HEK293 (cell line): ENCODE measurements at regions not wholly inside any gene's neighbourhood (a gene's known extent, or its start where the extent isn't known, plus 50 kb on each side); places are given as distances from the start of the nearest gene placed in this dataset.

Experiments
- CTCF ChIA-PET: fragments of 350-600 bp; formaldehyde crosslinking; extraction: SDS; loops from one replicate; lab custom pipeline; 2021; ENCODE audit warnings: antibody characterized with exemption; lab: Yijun Ruan, JAX
- POLR2A ChIA-PET: fragments of 300-600 bp; formaldehyde crosslinking; extraction: SDS; loops from one replicate; lab custom pipeline; 2020; ENCODE audit warnings: antibody characterized with exemption, inconsistent platforms; lab: Yijun Ruan, JAX
- H3K27ac ChIP-seq: fragments of 200-500 bp; sonication (Bioruptor generic); 2 replicates; pipeline ENCODE4 v1.5.1; 2014; ENCODE audit warnings: low read depth, low read length, control low read depth, inconsistent platforms; ENCODE audit errors: extremely low read depth
- H3K36me3 ChIP-seq, 2 experiments: fragments of 200-500 bp in 1 of 2; sonication (Bioruptor generic) in 1 of 2; 1 replicate in 1 of 2; 2 replicates in 1 of 2; pipeline ENCODE4 v1.5.1; 2014 to 2017; ENCODE audit warnings: inconsistent platforms in 2 of 2, low read length in 2 of 2; ENCODE audit not compliant: control insufficient read depth in 2 of 2, insufficient read depth in 1 of 2
- H3K4me1 ChIP-seq: fragments of 200-500 bp; sonication (Bioruptor generic); 2 replicates; pipeline ENCODE4 v1.5.1; 2014; ENCODE audit warnings: mild to moderate bottlenecking, low read length, inconsistent platforms; ENCODE audit not compliant: control insufficient read depth, insufficient read depth
- H3K4me3 ChIP-seq: 2 replicates; pipeline ENCODE4 v1.5.1; 2011; ENCODE audit warnings: low read depth, mild to moderate bottlenecking, control low read depth, low read length, moderate library complexity
- H3K9me3 ChIP-seq: fragments of 200-500 bp; sonication (Bioruptor generic); 2 replicates; pipeline ENCODE4 v1.5.1; 2014; ENCODE audit warnings: low read depth, low read length, inconsistent platforms; ENCODE audit not compliant: control insufficient read depth, insufficient read depth
- GLI2 ChIP-seq: fragments of 450-650 bp; formaldehyde crosslinking; IDR thresholded peaks from 2 replicates; pipeline ENCODE4; 2017; ENCODE audit warnings: missing biosample characterization, missing genetic modification characterization, low read depth, borderline replicate concordance
- GLI4 ChIP-seq: fragments of 450-650 bp; formaldehyde crosslinking; IDR thresholded peaks from 2 replicates; pipeline ENCODE4 v1.5.1; 2016; ENCODE audit warnings: missing biosample characterization, missing genetic modification characterization
- GLIS2 ChIP-seq: fragments of 450-650 bp; formaldehyde crosslinking; IDR thresholded peaks from 2 replicates; pipeline ENCODE4 v1.5.1; 2016; ENCODE audit warnings: missing biosample characterization, missing genetic modification characterization
- HOXC10 ChIP-seq: sonication (generic); formaldehyde crosslinking; IDR thresholded peaks from 2 replicates; pipeline ENCODE4 v1.8.1; 2023; ENCODE audit warnings: mild to moderate bottlenecking, missing genetic modification reagents
- HOXD13 ChIP-seq: sonication (generic); formaldehyde crosslinking; IDR thresholded peaks from 2 replicates; pipeline ENCODE4 v1.8.0; 2022; ENCODE audit warnings: missing genetic modification reagents, borderline replicate concordance
- KLF1 ChIP-seq: fragments of 450-650 bp; formaldehyde crosslinking; IDR thresholded peaks from 2 replicates; pipeline ENCODE4 v1.5.1; 2016; ENCODE audit warnings: missing biosample characterization, missing genetic modification characterization
- KLF9 ChIP-seq: fragments of 450-650 bp; formaldehyde crosslinking; IDR thresholded peaks from 2 replicates; pipeline ENCODE4 v1.5.1; 2016; ENCODE audit warnings: missing biosample characterization, missing genetic modification characterization, low read depth
- OSR2 ChIP-seq: fragments of 450-650 bp; formaldehyde crosslinking; IDR thresholded peaks from 2 replicates; pipeline ENCODE4 v1.5.1; 2016; ENCODE audit warnings: missing biosample characterization, missing genetic modification characterization
- SCRT1 ChIP-seq: fragments of 450-650 bp; formaldehyde crosslinking; IDR thresholded peaks from 2 replicates; pipeline ENCODE4 v1.5.1; 2016; ENCODE audit warnings: missing biosample characterization, missing genetic modification characterization, borderline replicate concordance
- ZFHX2 ChIP-seq: fragments of 450-650 bp; formaldehyde crosslinking; conservative IDR thresholded peaks from 2 replicates; pipeline ENCODE4 v1.5.1; 2016; ENCODE audit warnings: missing biosample characterization, missing genetic modification characterization
- ZNF169 ChIP-seq: fragments of 450-650 bp; formaldehyde crosslinking; IDR thresholded peaks from 2 replicates; pipeline ENCODE4 v1.5.1; 2016; ENCODE audit warnings: missing biosample characterization, missing genetic modification characterization
- ZNF175 ChIP-seq: fragments of 450-650 bp; formaldehyde crosslinking; IDR thresholded peaks from 2 replicates; pipeline ENCODE4 v1.5.1; 2016; ENCODE audit warnings: missing biosample characterization, missing genetic modification characterization
- ZNF184 ChIP-seq: fragments of 450-650 bp; IDR thresholded peaks from 2 replicates; pipeline ENCODE4 v1.5.1; 2018; ENCODE audit warnings: missing biosample characterization, mild to moderate bottlenecking, missing genetic modification characterization
- ZNF2 ChIP-seq: fragments of 450-650 bp; formaldehyde crosslinking; IDR thresholded peaks from 2 replicates; pipeline ENCODE4 v1.5.1; 2016; ENCODE audit warnings: missing biosample characterization, missing genetic modification characterization
- ZNF324 ChIP-seq: fragments of 450-650 bp; formaldehyde crosslinking; IDR thresholded peaks from 2 replicates; pipeline ENCODE4 v1.5.1; 2016; ENCODE audit warnings: missing biosample characterization, missing genetic modification characterization
- ZNF335 ChIP-seq: fragments of 450-650 bp; formaldehyde crosslinking; conservative IDR thresholded peaks from 2 replicates; pipeline ENCODE4 v1.5.1; 2016; ENCODE audit warnings: missing biosample characterization, missing genetic modification characterization
- ZNF350 ChIP-seq: fragments of 450-650 bp; formaldehyde crosslinking; IDR thresholded peaks from 2 replicates; pipeline ENCODE4 v1.5.0; 2017; ENCODE audit warnings: missing biosample characterization, mild to moderate bottlenecking, missing genetic modification characterization
- ZNF354C ChIP-seq: fragments of 450-650 bp; formaldehyde crosslinking; IDR thresholded peaks from 2 replicates; pipeline ENCODE4 v1.5.1; 2016; ENCODE audit warnings: missing biosample characterization, missing genetic modification characterization, low read depth, borderline replicate concordance
- ZNF544 ChIP-seq: fragments of 450-650 bp; formaldehyde crosslinking; IDR thresholded peaks from 2 replicates; pipeline ENCODE4 v1.5.0; 2017; ENCODE audit warnings: missing biosample characterization, missing genetic modification characterization
- ZNF677 ChIP-seq: fragments of 450-650 bp; IDR thresholded peaks from 2 replicates; pipeline ENCODE4 v1.5.0; 2018; ENCODE audit warnings: missing biosample characterization, mild to moderate bottlenecking, missing genetic modification characterization, moderate library complexity
- ZNF707 ChIP-seq: fragments of 450-650 bp; formaldehyde crosslinking; IDR thresholded peaks from 2 replicates; pipeline ENCODE4 v1.5.1; 2016; ENCODE audit warnings: missing biosample characterization, missing genetic modification characterization
- ZNF777 ChIP-seq: fragments of 450-650 bp; formaldehyde crosslinking; IDR thresholded peaks from 2 replicates; pipeline ENCODE4 v1.5.1; 2017; ENCODE audit warnings: missing biosample characterization, missing genetic modification characterization, borderline replicate concordance
- TF ChIP-seq, protein P1 (sequence below): fragments of 450-650 bp; formaldehyde crosslinking; IDR thresholded peaks from 2 replicates; pipeline ENCODE4 v1.5.1; 2016; ENCODE audit warnings: missing biosample characterization, missing genetic modification characterization, low read depth
- TF ChIP-seq, protein P2 (sequence below): fragments of 450-650 bp; formaldehyde crosslinking; IDR thresholded peaks from 2 replicates; pipeline ENCODE4 v1.5.1; 2016; ENCODE audit warnings: missing biosample characterization, missing genetic modification characterization
- TF ChIP-seq, protein P3 (sequence below): fragments of 450-650 bp; formaldehyde crosslinking; IDR thresholded peaks from 2 replicates; pipeline ENCODE4 v1.5.1; 2016; ENCODE audit warnings: missing biosample characterization, missing genetic modification characterization
- TF ChIP-seq, protein P4 (sequence below): fragments of 450-650 bp; formaldehyde crosslinking; IDR thresholded peaks from 2 replicates; pipeline ENCODE4 v1.5.1; 2016; ENCODE audit warnings: missing biosample characterization, missing genetic modification characterization
- TF ChIP-seq, protein P5 (sequence below): fragments of 450-650 bp; formaldehyde crosslinking; IDR thresholded peaks from 2 replicates; pipeline ENCODE4 v1.5.1; 2016; ENCODE audit warnings: missing biosample characterization, missing genetic modification characterization
- TF ChIP-seq, protein P6 (sequence below): fragments of 450-650 bp; formaldehyde crosslinking; IDR thresholded peaks from 2 replicates; pipeline ENCODE4 v1.5.1; 2016; ENCODE audit warnings: missing biosample characterization, missing genetic modification characterization

DNA sequence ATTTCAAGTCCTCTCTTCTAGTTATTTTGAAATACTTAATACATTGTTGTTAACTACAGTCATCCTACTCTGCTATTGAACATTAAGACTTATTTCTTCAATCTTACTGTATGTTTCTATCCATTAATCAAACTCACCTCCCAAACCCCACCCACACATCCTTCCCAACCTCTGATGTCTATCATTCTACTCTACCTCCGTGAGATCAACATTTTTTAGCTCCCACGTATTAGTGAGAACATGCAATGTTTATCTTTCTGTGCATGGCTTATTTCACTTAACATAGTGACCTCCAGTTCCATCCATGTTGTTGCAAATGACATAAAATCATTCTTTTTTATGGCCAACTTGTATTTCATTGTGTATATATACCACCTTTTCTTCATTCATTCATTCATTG is 236.6 kb upstream of the CTNNB1 start (continued):
- TF ChIP-seq, protein P1, sequence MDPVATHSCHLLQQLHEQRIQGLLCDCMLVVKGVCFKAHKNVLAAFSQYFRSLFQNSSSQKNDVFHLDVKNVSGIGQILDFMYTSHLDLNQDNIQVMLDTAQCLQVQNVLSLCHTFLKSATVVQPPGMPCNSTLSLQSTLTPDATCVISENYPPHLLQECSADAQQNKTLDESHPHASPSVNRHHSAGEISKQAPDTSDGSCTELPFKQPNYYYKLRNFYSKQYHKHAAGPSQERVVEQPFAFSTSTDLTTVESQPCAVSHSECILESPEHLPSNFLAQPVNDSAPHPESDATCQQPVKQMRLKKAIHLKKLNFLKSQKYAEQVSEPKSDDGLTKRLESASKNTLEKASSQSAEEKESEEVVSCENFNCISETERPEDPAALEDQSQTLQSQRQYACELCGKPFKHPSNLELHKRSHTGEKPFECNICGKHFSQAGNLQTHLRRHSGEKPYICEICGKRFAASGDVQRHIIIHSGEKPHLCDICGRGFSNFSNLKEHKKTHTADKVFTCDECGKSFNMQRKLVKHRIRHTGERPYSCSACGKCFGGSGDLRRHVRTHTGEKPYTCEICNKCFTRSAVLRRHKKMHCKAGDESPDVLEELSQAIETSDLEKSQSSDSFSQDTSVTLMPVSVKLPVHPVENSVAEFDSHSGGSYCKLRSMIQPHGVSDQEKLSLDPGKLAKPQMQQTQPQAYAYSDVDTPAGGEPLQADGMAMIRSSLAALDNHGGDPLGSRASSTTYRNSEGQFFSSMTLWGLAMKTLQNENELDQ (tag by site-specific recombination) = no peak
- no peak for TF ChIP-seq ZNF169
- TF ChIP-seq ZNF184 (tag by site-specific recombination) = no peak
- TF ChIP-seq GLI2 = no peak

DNA sequence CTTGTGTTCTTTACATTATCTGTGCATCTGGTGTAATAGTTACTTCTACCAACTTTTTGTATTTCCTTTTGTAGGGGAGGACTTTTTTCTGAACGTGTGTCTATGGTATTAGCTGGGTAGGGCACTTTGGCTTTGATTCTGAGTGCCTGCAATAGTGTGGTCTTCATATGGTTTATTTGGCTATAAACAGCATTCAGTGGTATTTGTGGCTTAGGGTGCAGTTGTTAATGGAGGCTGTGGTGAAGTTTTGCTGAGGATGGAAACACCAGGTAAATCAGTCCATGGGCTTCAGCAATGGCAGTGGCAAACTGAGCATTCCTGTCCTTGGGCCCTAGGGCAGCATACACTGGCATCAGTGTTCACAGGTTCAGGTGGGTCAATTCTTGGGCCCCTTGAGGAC is 230.6 kb upstream of the CTNNB1 start:
- H3K27ac ChIP-seq = no peak overlapping the region
- CTCF ChIA-PET = no interaction called here

DNA sequence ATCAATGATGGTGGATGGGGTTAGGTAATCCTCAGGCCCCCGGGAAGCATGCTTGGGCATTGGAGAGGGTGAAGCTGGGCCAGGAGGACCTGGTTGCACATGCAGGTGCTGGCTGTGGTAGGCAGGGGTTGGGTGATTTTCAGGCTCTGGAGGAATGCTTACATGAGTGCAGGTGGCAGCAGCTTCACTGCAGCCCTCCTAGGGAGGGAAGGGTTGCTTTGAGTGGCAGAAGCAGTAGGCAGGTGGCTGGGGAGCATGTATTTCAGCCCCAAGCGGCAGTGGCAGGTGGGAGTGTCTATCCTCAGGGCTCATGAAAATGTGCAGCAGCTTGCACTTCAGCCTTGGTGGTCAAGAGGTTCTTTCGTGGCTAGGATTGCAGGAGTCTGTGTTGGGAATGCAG is 230.0 kb upstream of the CTNNB1 start:
- POLR2A ChIA-PET = no interaction called here
- TF ChIP-seq, protein P2, sequence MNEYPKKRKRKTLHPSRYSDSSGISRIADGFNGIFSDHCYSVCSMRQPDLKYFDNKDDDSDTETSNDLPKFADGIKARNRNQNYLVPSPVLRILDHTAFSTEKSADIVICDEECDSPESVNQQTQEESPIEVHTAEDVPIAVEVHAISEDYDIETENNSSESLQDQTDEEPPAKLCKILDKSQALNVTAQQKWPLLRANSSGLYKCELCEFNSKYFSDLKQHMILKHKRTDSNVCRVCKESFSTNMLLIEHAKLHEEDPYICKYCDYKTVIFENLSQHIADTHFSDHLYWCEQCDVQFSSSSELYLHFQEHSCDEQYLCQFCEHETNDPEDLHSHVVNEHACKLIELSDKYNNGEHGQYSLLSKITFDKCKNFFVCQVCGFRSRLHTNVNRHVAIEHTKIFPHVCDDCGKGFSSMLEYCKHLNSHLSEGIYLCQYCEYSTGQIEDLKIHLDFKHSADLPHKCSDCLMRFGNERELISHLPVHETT (tag by site-specific recombination) = no peak
- TF ChIP-seq SCRT1 (tag by site-specific recombination) (no peak), ZNF544 (no peak), ZNF354C (tag by site-specific recombination) (no peak), OSR2 (tag by site-specific recombination) (no peak), KLF9 (no peak), ZFHX2 (no peak), ZNF677 (no peak), ZNF335 (tag by site-specific recombination) (no peak), HOXD13 (no peak)
- TF ChIP-seq, protein P3, sequence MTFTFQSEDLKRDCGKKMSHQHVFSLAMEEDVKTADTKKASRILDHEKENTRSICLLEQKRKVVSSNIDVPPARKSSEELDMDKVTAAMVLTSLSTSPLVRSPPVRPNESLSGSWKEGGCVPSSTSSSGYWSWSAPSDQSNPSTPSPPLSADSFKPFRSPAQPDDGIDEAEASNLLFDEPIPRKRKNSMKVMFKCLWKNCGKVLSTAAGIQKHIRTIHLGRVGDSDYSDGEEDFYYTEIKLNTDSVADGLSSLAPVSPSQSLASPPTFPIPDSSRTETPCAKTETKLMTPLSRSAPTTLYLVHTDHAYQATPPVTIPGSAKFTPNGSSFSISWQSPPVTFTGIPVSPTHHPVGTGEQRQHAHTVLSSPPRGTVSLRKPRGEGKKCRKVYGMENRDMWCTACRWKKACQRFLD (tag by site-specific recombination) = no peak
- TF ChIP-seq, protein P4, sequence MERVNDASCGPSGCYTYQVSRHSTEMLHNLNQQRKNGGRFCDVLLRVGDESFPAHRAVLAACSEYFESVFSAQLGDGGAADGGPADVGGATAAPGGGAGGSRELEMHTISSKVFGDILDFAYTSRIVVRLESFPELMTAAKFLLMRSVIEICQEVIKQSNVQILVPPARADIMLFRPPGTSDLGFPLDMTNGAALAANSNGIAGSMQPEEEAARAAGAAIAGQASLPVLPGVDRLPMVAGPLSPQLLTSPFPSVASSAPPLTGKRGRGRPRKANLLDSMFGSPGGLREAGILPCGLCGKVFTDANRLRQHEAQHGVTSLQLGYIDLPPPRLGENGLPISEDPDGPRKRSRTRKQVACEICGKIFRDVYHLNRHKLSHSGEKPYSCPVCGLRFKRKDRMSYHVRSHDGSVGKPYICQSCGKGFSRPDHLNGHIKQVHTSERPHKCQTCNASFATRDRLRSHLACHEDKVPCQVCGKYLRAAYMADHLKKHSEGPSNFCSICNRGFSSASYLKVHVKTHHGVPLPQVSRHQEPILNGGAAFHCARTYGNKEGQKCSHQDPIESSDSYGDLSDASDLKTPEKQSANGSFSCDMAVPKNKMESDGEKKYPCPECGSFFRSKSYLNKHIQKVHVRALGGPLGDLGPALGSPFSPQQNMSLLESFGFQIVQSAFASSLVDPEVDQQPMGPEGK (tag by site-specific recombination) = no peak

More for the DNA sequence above, 230.6 kb upstream of the CTNNB1 start:
- H3K4me3 ChIP-seq = no peak overlapping the region
- H3K9me3 ChIP-seq = no peaks in the 10 kb centered on the region
- H3K4me1 ChIP-seq = no peaks in the 10 kb centered on the region
- TF ChIP-seq KLF9 (no peak), ZNF777 (no peak), ZNF2 (tag by site-specific recombination) (no peak), KLF1 (no peak), ZNF350 (tag by site-specific recombination) (no peak), GLIS2 (tag by site-specific recombination) (no peak), ZNF324 (tag by site-specific recombination) (no peak), ZNF175 (tag by site-specific recombination) (no peak), HOXC10 (CRISPR knock-in tag) (no peak), GLI4 (no peak), ZNF707 (tag by site-specific recombination) (no peak)
- TF ChIP-seq, protein P5, sequence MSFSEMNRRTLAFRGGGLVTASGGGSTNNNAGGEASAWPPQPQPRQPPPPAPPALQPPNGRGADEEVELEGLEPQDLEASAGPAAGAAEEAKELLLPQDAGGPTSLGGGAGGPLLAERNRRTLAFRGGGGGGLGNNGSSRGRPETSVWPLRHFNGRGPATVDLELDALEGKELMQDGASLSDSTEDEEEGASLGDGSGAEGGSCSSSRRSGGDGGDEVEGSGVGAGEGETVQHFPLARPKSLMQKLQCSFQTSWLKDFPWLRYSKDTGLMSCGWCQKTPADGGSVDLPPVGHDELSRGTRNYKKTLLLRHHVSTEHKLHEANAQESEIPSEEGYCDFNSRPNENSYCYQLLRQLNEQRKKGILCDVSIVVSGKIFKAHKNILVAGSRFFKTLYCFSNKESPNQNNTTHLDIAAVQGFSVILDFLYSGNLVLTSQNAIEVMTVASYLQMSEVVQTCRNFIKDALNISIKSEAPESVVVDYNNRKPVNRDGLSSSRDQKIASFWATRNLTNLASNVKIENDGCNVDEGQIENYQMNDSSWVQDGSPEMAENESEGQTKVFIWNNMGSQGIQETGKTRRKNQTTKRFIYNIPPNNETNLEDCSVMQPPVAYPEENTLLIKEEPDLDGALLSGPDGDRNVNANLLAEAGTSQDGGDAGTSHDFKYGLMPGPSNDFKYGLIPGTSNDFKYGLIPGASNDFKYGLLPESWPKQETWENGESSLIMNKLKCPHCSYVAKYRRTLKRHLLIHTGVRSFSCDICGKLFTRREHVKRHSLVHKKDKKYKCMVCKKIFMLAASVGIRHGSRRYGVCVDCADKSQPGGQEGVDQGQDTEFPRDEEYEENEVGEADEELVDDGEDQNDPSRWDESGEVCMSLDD (tag by site-specific recombination) = no peak
- TF ChIP-seq, protein P6, sequence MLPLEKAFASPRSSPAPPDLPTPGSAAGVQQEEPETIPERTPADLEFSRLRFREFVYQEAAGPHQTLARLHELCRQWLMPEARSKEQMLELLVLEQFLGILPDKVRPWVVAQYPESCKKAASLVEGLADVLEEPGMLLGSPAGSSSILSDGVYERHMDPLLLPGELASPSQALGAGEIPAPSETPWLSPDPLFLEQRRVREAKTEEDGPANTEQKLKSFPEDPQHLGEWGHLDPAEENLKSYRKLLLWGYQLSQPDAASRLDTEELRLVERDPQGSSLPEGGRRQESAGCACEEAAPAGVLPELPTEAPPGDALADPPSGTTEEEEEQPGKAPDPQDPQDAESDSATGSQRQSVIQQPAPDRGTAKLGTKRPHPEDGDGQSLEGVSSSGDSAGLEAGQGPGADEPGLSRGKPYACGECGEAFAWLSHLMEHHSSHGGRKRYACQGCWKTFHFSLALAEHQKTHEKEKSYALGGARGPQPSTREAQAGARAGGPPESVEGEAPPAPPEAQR (tag by site-specific recombination) = no peak
- TF ChIP-seq, all 188 proteins: peak for 0
- H3K36me3 ChIP-seq = no peaks in the 10 kb centered on the region
- POLR2A ChIA-PET = no interaction called here

More for the DNA sequence above, 230.0 kb upstream of the CTNNB1 start:
- no peaks in the 10 kb centered on the region for H3K9me3 ChIP-seq
- H3K4me1 ChIP-seq = no peaks in the 10 kb centered on the region
- no peak overlapping the region for H3K4me3 ChIP-seq
- H3K36me3 ChIP-seq = no peaks in the 10 kb centered on the region
- no peak overlapping the region for H3K27ac ChIP-seq
- CTCF ChIA-PET = no interaction called here
